GM12875 (cell line): ENCODE measurements at regions not wholly inside any gene's neighbourhood (a gene's known extent, or its start where the extent isn't known, plus 50 kb on each side); places are given as distances from the start of the nearest gene placed in this dataset.

Experiments
- H3K4me3 ChIP-seq: one replicate; pipeline ENCODE4 v1.5.1; 2011; ENCODE audit warnings: low read depth, low read length, control low read depth
- TF ChIP-seq, protein P1 (sequence below): IDR thresholded peaks from 2 replicates; pipeline ENCODE4 v1.5.1; 2011; ENCODE audit warnings: low read depth, mild to moderate bottlenecking, control low read depth, inconsistent platforms, low read length, moderate library complexity, borderline replicate concordance; ENCODE audit not compliant: insufficient read depth

DNA sequence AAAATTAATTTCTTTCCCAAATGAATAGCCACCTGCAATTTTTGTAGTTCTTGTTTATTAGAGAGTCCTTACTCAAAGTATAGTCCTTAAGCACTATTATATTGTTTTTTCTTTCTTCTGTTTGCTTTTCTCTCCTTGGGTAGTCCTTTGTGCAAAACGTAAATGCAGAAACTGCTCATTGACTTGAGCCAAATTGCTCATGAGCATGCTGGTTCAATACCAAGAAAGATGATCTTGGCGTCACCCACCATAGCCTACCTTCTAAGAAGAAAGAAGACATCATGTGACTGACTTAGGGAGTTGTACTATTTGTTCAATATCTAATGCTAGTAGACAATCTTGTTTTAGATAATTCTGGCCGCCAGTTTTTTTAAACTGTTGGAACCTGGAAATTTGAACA lies 248.8 kb upstream of the DMRT1 start:
- TF ChIP-seq, protein P1, sequence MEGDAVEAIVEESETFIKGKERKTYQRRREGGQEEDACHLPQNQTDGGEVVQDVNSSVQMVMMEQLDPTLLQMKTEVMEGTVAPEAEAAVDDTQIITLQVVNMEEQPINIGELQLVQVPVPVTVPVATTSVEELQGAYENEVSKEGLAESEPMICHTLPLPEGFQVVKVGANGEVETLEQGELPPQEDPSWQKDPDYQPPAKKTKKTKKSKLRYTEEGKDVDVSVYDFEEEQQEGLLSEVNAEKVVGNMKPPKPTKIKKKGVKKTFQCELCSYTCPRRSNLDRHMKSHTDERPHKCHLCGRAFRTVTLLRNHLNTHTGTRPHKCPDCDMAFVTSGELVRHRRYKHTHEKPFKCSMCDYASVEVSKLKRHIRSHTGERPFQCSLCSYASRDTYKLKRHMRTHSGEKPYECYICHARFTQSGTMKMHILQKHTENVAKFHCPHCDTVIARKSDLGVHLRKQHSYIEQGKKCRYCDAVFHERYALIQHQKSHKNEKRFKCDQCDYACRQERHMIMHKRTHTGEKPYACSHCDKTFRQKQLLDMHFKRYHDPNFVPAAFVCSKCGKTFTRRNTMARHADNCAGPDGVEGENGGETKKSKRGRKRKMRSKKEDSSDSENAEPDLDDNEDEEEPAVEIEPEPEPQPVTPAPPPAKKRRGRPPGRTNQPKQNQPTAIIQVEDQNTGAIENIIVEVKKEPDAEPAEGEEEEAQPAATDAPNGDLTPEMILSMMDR, result no peak

DNA sequence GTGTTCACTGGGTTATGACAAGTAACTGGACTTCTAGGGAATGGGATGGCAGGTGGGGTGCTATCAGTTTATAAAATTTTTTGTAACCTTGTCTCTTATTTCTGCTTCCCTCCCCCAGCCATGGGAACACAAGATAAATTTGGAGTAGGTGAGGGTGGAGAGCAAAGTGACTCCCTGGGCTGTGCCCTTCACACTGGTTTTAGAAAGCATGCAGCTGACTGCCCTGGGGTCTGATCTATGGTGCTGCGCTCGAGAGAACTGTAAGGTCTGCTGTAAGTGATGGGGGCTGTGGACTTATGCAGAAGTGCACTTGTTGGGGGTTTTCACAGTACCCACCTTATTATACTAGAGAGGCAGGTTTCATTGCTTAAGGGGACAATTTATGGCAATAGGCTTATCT lies 247.7 kb upstream of the DMRT1 start:
- H3K4me3 ChIP-seq, result no peak overlapping the region
- TF ChIP-seq, protein P1, result no peak

More for the DNA sequence above, 248.8 kb upstream of the DMRT1 start:
- no peak overlapping the region for H3K4me3 ChIP-seq

GRCh38 chr9:596703-597102 lies 244.8 kb upstream of the DMRT1 start:
- TF ChIP-seq, protein P1, result no peak
- H3K4me3 ChIP-seq, result no peak overlapping the region

- H3K4me3 ChIP-seq, result no peak overlapping the region
- TF ChIP-seq, protein P1, result no peak
These were observed 241.5 kb upstream of the DMRT1 start for GRCh38 chr9:600006-600405.

DNA sequence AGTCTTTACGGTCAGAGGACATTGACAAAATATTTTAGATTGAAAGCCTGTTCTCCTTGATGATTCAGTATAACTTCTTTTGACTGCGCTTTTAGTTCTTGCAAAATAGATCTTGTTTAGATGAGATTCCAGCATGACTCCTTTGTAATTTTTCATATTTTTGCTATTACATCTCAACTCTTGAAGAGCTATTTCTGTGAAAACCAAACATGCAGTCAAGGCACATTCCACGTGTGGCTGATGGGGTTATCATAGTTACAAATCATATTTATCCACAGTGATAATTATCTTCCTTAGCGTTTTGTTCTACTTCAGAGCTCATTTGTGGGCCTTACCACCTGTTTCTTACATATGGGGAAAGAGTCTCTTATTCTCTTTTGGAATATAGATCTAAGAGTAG lies 238.8 kb upstream of the DMRT1 start:
- no peak overlapping the region for H3K4me3 ChIP-seq
- TF ChIP-seq, protein P1, result no peak

DNA sequence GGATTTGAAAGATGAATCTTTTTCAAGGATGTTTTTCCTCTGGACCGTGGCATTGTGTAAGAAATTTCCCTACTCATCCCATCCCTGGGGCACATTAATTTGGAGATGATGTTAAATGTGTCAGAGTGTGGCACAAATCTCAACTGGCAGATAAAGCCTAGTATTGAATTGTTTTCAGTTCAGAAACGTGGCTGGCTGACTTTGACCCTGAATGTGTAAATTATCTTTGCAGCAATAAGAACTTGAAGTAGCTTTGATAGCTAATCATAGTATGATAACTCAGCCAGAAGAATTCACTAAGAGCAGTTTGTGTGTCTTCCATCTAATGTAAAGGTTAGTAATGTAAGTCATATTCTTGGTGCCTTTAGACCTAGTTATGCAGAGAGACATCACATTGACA lies 238.4 kb upstream of the DMRT1 start:
- TF ChIP-seq, protein P1, result no peak
- H3K4me3 ChIP-seq, result no peak overlapping the region

- TF ChIP-seq, protein P1, result no peak
- H3K4me3 ChIP-seq, result no peak overlapping the region
These were observed 234.1 kb upstream of the DMRT1 start for GRCh38 chr9:607417-607816.
